ENCODE measurements at regions not wholly inside any gene's neighbourhood (a gene's known extent, or its start where the extent isn't known, plus 50 kb on each side); places are given as distances from the start of the nearest gene placed in this dataset.

DNA sequence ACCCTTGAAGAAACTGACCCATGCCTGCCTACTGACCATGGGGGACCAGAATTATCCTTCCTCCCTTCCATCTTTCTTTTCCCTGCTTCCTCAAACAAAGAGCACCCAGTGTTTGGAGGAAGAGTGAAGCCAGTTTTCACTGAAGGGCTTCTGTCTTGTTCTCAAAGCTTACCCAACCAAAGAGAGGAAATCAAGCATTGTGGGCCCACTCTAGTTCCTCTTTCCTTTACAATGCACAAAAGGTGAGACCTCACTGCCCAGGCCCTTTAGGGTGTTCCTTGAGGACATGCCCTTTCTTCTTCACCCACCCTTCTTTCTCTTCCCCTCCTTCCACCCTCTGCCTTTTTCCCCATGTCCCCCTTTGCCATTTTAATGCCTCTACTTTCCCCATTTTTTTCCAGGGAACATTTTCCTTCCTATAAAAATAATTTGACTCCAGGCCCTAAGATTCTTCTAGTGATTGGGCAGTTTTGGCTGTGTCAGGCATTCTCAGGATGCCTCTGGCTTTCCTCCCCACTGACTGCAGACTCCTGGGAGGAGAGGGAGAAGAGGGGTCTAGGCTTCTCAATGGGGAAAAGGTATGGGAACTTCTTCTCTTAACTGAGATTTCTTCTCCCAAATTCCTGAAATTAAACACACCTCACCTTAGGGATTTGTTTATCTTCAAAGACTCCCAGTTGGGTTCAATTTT lies 126.6 kb upstream of the RMDN2 start:
- Histone ChIP-seq H4K5ac (ENCODE audit: insufficient read length, low read depth, low read length) (no peak overlapping the region), H2AK5ac (ENCODE audit: insufficient read length, low read length) (no peak overlapping the region), H3K4ac (ENCODE audit: low read depth, low read length) (no peak overlapping the region), H4K8ac (replicated peaks; ENCODE audit: insufficient read length, low read depth, low read length) (no peak overlapping the region), H4K91ac (ENCODE audit: insufficient read length, low read depth, low read length) (no peak overlapping the region), H3K14ac (ENCODE audit: insufficient read depth, low read length) (no peak overlapping the region), H2BK15ac (ENCODE audit: low read depth, low read length) (no peak overlapping the region), H3T11ph (ENCODE audit: low read length) (no peak overlapping the region), H3K79me1 (ENCODE audit: insufficient read depth, low read depth, low read length, poor library complexity, severe bottlenecking) (no peaks in the 10 kb centered on the region), H3K79me2 (ENCODE audit: insufficient read depth, low read length) (no peaks in the 10 kb centered on the region), H3K23me2 (ENCODE audit: insufficient read length, low read depth, low read length, poor library complexity, severe bottlenecking) (no peaks in the 10 kb centered on the region), H3K56ac (ENCODE audit: insufficient read length, low read depth, low read length) (no peak overlapping the region), H2BK12ac (ENCODE audit: insufficient read length, low read depth, low read length) (no peak overlapping the region), H3K9me3 (ENCODE audit: control insufficient read depth, low read depth, low read length) (no peaks in the 10 kb centered on the region), H2AFZ (ENCODE audit: low read length) (no peak overlapping the region), H2BK120ac (ENCODE audit: low read depth, low read length, poor library complexity, severe bottlenecking) (no peak overlapping the region), H2BK5ac (ENCODE audit: insufficient read length, low read length) (no peak overlapping the region), H4K20me1 (ENCODE audit: control insufficient read depth, insufficient read depth, insufficient read length) (no peaks in the 10 kb centered on the region), H3K18ac (ENCODE audit: insufficient read length, low read depth, low read length) (no peak overlapping the region), H3K4me1 (ENCODE audit: insufficient read depth, low read length) (peaks cover 2% of the 10 kb centered on the region; the same call in 1 of the 2 replicates), H3K23ac (ENCODE audit: insufficient read length, low read depth, low read length) (no peak overlapping the region), H3K4me2 (ENCODE audit: insufficient read depth, insufficient read length, low read length) (no peak overlapping the region), H3K9ac (ENCODE audit: extremely low read depth, insufficient read length, low read length) (no peak overlapping the region), H2BK20ac (ENCODE audit: low read depth, low read length, poor library complexity, severe bottlenecking) (no peak overlapping the region), H3K27me3 (ENCODE audit: insufficient read depth, low read length) (no peaks in the 10 kb centered on the region), H3K27ac (ENCODE audit: insufficient read length, low read depth, low read length) (no peak overlapping the region)
- TF ChIP-seq, protein P1, sequence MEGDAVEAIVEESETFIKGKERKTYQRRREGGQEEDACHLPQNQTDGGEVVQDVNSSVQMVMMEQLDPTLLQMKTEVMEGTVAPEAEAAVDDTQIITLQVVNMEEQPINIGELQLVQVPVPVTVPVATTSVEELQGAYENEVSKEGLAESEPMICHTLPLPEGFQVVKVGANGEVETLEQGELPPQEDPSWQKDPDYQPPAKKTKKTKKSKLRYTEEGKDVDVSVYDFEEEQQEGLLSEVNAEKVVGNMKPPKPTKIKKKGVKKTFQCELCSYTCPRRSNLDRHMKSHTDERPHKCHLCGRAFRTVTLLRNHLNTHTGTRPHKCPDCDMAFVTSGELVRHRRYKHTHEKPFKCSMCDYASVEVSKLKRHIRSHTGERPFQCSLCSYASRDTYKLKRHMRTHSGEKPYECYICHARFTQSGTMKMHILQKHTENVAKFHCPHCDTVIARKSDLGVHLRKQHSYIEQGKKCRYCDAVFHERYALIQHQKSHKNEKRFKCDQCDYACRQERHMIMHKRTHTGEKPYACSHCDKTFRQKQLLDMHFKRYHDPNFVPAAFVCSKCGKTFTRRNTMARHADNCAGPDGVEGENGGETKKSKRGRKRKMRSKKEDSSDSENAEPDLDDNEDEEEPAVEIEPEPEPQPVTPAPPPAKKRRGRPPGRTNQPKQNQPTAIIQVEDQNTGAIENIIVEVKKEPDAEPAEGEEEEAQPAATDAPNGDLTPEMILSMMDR (conservative IDR thresholded peaks at IDR 0.05): no peak
- Mint-ChIP-seq H3K4me1 (peaks cover 15 to 17% of the 10 kb centered on the region in 2 experiments), H3K9me3 (no peaks in the 10 kb centered on the region), H3K27ac (no peak overlapping the region; a peak in 1 of 7 replicates), H3K4me3 (no peak overlapping the region), H3K27me3 (ENCODE audit: low read depth) (no peaks in the 10 kb centered on the region), H3K36me3 (ENCODE audit: insufficient read depth in 1 of 3, low read depth in 3 of 3) (no peaks in the 10 kb centered on the region)
- no peak for DNase-seq
